ENCODE measurements at regions not wholly inside any gene's neighbourhood (a gene's known extent, or its start where the extent isn't known, plus 50 kb on each side); places are given as distances from the start of the nearest gene placed in this dataset.

DNA sequence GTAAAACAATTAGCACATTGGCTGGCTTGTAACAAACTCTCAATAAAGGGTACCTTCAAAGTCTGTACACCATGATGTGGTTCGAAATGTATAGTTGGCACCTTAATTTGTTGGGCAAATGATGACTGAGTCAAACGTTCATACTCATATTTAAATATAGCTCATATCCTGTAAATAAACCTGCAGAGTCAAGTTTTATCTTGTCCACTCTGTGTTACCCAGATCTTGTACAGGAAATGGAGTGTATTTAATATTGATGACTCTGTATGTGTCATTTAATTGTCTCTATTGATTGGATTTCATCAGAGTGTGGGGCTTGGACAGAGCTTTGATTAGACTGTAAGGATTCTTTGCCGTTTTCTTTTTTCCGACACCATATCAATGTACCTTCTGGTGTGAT lies 805.6 kb upstream of the ZEB2 start:
- no peak for DNase-seq (ENCODE audit: low read depth in 4 of 4, low spot score in 2 of 4)

DNA sequence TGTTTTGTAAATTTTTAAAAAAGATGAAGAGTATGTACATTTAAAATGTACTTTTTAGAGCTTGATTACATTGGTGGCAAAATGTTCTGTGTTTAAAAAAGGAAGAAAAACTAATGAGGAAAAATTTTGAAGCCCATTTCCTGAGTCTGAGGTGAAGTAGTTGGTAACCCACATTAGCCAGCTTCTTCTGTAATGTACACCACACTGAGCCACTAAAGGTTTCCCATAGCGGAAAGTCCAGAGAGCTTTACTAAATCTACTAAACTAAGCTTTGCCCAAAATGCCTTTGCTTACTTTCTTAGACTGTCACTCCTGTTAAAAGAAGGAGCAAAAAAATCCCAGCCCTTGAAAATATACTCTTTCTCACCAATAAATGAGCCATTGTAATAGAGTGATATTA lies 804.8 kb upstream of the ZEB2 start:
- DNase-seq (ENCODE audit: low read depth in 4 of 4, low spot score in 2 of 4) = no peak

DNA sequence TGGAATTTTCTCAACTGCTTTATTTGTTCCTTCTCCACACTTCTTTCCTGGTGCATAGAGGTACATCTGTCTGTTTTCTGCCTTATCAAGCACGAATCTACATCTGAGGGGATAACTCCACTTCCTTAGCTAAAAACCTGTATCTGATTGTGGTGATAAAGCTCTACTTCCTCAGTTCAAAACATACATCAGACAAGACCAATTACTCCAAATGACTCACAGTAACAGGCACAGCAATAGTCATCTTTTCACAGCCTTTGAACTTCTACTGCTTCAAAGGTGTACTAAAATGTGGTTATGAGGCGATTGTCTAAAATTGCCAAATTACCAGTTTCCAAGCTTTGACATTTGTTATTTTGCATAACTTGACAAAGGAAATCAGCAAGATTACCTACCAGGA lies 803.6 kb upstream of the ZEB2 start:
- no peak for DNase-seq (ENCODE audit: low read depth in 4 of 4, low spot score in 2 of 4)

DNA sequence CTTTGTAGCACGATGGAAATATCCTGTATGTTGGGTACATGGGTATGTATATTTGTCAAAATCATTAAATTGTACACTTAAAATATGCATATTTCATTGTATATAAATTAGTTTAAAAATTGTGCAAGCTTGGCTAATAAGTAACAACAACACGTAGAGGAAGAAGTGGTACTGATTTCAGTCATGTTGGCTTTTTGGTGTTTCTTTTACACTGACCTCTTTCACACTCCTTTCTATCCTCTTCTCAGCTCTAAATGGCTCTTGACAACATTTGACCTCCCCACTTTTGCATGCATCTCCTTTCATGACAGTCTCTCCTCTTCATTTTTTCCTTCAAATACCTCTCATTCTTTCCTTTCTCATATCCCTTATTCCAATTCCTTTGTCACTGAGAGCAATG lies 801.4 kb upstream of the ZEB2 start:
- DNase-seq (ENCODE audit: low read depth in 4 of 4, low spot score in 2 of 4) = no peak

DNA sequence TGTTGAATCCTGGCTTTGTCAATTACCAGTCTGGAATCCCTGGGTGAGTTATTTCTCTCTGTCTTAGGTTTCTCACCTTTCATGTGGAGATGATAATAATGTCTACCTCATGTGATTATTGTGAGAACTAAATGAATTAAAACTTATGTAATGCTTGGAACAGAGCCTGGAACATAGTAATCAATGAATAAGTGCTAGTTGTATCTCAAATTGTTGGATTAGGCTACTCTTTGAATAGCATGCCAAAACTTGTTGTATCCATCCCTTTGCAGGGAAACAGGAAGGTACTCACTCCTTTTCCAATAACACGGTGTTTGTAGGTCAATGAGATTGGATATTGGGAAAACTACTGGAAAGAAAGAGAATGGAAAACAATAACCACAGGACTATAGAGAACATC lies 796.6 kb upstream of the ZEB2 start:
- DNase-seq (ENCODE audit: low read depth in 4 of 4, low spot score in 2 of 4) = no peak

DNA sequence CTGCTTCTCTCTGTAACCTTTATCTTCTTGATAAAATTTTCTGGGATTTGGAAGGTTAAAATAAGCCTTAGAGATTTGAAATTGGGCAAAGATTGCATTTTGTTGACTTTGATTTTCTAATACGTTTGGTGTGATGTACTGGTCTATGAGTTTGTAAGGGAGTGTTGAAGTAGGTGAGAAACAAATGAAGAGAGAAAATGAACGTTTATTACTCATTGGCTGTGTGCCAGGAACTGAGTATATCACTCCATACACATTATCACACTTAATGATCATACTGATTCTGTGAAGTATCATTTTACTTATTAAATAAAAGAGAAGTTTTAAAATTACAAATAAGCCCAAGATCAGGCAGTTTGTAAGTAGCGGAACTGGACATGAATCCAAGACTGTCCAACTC lies 795.1 kb upstream of the ZEB2 start:
- no peak for DNase-seq (ENCODE audit: low read depth in 4 of 4, low spot score in 2 of 4)

DNA sequence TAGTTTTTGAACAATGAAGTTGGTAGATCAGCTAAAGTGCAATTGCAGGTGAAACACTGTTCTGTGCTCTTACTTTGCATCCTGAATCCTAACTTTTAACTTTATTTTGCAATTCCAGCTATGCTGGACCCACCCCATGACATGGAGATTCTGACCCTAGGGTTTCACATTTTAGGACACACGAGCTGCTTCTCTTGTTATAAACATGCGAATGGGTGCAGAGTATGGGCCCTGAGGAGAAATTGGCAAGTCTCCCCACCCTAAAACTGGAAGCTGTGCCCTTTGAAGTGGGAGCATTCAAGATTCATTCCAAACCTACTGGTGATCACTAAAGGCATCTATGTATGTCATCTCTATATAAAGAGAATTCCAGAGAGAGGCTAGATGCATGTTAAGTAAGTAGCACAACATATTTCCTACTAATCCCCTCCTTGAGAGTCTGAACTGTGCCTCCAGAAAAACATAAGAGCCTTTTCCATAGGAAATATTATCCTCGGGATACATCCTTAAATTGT lies 794.3 kb upstream of the ZEB2 start:
- DNase-seq (ENCODE audit: low read depth in 4 of 4, low spot score in 2 of 4) = no peak

DNA sequence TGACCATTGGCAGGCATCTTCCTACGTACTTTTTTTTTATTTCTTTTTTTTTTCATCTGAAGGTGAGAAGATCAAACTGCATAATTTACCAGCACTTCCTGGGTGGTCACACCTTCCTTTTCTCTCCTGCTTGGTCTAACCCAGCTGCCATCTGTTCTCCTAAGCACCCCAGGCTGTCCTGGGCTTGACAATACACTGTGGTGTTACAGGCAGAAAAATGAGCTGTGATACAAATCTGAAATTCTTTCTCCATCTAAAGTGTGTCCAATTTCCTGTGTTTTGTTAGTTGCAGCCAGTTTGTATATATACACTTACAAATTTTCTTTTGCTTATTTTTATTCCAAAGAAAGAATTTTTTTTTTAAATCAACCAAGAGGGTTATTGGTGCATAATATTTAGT lies 786.0 kb upstream of the ZEB2 start:
- no peak for DNase-seq (ENCODE audit: low read depth in 4 of 4, low spot score in 2 of 4)

DNA sequence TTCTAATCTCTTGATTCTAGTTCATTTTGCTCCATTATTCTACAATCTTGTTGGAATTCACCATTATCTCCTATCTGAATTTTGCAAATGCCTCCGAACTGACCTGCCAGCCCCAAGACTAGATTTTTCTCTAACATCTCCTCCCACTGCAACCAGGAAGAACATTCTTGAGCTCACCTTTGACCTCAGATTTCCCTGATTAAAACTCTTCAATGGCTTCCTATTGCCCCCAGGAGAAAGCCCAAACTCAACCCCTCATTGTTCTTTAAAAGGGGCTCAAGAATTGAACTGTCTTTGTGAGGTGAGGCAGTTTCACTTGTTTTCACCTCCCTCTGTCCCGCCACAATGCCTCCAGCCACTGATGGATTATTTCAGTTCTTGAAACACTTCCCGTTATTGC lies 784.6 kb upstream of the ZEB2 start:
- DNase-seq (ENCODE audit: low read depth in 4 of 4, low spot score in 2 of 4) = no peak

DNA sequence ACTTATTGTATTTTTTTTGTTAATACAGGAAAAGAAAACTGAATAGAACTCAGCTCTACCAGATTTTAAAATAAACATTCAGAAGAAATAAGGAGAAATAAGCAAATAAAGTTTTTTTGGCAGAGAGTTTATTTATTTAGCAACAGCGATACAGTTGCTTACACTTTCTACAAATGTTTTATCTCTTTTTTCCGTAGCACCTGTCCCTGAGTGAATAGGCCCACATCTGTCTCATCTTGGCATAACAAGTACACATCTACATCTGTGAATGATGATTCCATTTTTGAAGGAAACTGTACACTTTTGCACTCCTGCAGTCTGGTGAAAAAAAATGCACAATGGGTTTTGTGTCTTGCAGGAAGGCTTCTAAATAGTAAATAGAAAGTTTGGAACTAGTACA lies 783.6 kb upstream of the ZEB2 start:
- DNase-seq (ENCODE audit: low read depth in 4 of 4, low spot score in 2 of 4) = no peak

DNA sequence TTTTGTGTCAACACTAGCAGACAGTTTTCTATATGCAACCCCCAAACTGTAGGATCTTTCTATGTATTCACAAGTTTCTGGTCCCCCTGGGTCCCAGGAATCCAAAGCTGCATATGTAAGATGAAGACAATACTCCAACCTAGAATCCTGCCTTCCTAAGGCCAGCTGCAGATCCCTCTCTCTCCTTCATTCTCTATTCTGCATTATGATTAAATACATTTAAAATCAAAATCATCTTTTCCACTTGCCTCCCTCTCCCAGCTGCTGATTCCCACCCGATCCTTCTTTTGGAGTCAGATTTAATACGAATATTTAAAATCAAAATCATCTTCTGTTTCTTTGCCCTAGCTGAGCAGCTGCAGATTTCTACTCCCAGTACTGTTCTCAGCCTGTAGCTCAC lies 783.0 kb upstream of the ZEB2 start:
- DNase-seq (ENCODE audit: low read depth in 4 of 4, low spot score in 2 of 4) = no peak

DNA sequence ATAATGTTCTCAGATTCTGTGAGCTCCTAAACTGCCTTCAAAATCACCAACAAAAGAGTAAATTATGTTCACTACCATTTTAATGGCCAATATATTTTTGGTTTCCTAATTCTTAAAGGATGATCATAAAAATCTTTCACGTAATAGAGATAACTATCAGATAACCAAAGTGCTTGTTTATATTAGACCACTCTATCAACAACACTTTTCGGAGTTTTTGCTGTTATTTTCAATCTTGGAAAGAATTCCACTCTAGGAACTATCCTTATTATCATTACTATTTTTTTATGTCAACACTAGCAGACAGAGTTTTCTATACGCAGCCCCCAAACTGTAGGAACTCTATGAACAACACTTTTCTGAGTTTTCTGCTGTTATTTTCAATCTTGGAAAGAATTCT lies 782.5 kb upstream of the ZEB2 start:
- DNase-seq (ENCODE audit: low read depth in 4 of 4, low spot score in 2 of 4) = no peak

DNA sequence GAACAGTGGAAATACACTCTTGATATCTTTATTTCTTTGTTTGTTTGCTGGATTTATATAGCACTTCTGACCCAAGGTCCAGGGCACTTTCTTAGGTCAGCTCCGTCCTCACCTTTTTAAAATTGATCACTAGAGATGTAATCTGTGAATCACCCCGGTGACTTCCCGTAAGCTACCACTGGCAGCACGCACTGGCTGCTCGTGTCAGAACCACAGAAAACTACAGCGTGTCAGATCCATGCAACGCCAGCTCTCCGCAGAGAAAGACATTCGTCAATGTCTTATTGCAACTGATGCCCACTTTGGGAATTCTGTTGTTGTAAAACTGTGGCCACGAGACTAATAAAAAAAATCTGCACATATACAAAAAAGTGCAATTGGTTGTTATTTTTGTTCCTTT lies 779.4 kb upstream of the ZEB2 start:
- no peak for DNase-seq (ENCODE audit: low read depth in 4 of 4, low spot score in 2 of 4)

DNA sequence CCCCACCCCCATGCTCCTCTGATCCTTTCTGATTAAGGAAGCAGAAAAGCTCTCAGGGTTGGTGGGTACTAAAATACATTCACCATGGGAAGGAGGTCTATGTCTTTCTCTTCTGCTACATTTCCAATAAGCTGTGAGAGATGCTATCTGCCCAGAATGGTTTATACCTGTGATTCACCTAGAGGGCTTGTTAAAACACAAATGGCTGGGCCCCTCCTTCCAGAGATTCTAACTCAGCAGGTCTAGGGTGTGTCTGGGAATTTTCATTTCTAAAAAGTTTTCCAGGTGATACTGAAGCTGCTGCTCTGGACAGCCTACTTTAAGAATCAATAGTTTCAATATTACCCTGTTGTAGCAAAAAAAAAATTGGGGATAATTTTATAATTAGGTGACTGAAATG lies 772.2 kb upstream of the ZEB2 start:
- no peak for DNase-seq (ENCODE audit: low read depth in 4 of 4, low spot score in 2 of 4)

DNA sequence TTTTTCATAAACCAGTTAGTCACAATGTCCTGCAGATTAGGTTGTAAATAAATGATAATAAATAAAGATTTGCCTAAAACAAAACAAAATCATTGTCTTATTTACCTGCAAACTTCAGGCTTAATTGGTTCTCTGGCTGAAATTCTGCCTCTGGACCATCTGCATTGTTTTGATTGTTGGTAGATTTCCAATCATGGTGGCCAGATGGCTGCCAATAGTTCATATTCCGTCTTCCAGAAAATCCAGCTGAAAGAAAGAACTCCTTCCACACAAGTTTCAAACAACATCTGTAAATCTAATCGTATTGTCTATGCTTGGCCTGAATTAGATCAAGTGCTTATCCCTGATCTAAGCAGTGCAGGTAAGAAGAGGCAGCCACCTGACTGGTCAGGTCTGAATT lies 771.1 kb upstream of the ZEB2 start:
- DNase-seq (ENCODE audit: low read depth in 4 of 4, low spot score in 2 of 4) = no peak

DNA sequence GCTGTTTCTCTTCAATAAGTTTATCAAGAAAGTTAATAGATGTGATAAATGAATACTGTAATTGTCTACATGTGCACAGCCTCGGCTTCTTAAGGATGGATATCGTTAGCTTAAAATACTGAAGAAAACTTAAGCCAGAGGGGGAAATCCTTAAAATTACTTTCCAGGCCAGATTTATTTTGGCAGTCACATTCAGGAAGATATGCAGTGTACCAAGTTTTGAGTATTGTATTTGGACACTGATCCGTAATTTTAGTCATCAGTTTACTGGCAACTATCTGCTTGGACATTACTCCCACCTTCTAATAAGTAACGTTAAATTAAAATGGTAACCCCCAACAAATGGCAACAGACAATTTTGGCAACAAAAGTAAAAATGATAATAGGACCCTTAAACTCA lies 770.0 kb upstream of the ZEB2 start:
- DNase-seq (ENCODE audit: low read depth in 4 of 4, low spot score in 2 of 4) = no peak

DNA sequence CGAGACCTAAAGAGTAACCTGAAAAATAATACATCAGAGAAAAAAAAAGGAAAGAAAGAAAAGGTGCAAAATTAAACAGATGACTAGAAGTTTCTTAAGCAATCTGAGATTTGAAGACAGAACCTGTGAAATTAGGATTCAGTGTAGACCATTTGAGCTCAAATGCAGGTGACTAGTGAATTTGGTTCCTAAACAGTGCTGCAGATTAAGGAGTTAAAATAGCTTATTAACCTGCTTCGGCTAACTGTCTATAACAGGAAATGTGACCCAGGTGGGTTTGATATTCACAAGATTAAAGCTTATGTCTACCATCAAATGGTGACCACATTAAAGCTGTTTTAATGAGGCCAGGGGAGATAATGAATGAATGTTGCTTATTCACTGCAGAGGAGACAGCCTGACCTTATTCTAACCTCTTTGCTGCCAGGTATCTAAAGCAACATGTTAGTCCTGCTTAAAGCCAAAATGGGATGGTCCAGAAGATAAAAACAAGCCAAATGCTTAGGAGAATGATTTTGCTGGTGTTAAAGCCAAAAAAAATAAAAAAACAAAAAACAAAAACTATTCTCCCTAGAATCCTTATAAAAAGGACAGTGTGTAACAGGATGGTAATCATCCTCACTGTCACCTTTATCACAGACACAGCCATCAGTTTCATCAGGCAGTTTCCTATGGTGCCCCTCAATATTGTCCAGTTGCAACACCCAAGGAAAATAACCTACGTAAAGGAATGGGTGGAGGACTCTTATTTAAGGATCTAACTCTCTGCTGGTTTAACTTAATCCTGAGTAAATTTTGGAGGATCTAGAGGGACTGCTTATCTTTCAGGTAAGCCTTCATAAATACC lies 769.0 kb upstream of the ZEB2 start:
- no peak for DNase-seq (ENCODE audit: low read depth in 4 of 4, low spot score in 2 of 4)

DNA sequence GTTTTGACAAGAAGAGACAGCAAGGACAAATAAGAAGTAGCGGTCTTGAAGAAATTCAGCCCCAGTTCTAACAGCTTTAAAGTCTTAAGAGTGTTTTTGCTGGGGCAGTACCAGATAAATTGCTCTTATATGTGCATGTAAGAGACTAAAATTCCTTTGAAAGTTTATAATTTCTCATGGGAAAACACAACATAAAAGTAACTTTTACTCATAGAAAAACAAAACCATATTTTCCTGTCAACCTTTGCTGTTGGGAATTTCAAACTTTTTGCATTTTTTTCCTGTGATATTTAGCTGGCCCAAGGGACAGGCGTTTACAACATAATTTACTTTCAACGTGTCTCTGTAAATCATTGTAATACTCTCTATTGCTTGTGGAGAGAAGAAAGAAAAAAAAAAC lies 767.8 kb upstream of the ZEB2 start:
- peak; percentile 55 to 70 (median 65) for DNase-seq (ENCODE audit: low read depth in 4 of 4, low spot score in 2 of 4)

DNA sequence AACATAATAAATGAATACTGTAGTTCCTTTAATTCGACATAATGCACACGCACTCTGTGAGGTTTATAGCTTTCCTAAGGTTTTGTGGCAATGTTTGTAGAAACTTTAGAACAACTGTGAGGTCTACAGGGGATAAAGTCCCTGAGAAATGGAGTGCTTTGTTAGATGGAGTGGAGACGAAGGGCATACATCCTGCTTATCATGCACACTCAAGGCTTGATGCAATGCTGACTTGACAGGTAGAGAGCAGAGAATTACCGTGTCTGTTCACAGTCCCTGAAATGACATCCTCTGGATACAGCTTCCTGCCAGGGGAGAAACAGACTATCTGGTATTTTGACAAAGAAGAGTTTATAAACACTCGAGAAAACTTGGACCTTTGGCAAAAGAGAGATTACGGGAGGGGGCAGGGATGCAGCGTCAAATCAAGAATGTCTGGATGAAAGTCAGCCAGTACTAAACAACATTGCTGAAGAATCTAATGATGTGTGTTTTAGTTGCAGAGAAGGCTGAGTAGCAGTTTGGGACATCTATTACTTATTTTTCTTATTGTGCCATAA lies 766.9 kb upstream of the ZEB2 start:
- DNase-seq (ENCODE audit: low read depth in 4 of 4, low spot score in 2 of 4) = no peak

DNA sequence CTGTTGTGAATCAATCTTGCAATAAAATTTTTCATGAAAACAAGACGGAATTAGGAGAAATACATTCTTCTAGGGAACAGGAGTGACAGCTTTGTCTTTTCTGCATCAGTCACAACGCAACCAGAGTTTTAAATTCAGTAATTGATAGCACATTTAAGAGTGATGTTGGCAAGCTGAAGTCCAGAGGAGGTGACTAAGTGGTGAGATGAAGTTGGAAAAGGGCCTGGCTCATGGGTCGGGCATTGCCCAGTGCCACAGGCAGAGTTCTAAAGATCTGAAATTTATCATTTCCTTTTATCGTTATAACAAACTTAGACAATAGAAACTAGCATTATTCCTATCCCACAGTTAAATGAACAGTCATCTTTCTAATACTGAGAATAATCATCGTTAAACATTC lies 764.6 kb upstream of the ZEB2 start:
- no peak for DNase-seq (ENCODE audit: low read depth in 4 of 4, low spot score in 2 of 4)

DNA sequence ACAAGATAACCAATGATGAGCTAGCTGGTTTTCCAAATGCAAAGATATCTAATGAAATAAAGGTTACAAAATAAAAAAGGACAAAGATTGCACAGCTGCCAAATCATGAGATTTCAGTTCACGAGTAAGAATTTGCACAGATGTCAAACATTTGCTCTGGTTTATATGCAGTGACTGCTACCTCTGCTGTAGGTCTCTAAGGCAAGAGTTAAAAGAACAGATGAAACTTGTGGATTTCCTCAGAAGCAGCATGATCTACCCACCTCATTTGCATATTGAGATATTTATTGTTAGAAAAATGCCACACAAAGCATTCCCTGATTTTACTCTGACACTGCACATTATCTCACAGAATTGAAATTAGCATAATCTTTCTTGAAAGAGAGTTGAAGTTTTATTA lies 763.2 kb upstream of the ZEB2 start:
- no peak for DNase-seq (ENCODE audit: low read depth in 4 of 4, low spot score in 2 of 4)

DNA sequence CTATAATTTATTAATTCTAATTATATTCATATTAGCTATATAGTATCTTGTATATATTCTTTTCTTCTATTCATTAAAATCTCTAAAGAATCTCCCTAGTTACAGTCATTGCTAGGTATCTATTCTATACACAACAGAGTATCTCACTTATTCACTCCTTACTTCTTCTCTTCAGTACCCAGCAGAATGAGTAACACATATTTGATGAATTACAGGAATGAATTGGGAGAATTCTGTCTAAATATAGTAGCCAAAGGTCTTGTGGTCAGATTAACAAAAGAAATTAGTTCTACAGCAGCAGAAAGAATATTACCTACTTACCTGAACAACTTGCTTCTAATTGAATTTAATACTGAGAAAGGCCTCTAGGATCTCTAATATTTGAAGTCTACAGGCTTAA lies 758.0 kb upstream of the ZEB2 start:
- no peak for DNase-seq (ENCODE audit: low read depth in 4 of 4, low spot score in 2 of 4)

DNA sequence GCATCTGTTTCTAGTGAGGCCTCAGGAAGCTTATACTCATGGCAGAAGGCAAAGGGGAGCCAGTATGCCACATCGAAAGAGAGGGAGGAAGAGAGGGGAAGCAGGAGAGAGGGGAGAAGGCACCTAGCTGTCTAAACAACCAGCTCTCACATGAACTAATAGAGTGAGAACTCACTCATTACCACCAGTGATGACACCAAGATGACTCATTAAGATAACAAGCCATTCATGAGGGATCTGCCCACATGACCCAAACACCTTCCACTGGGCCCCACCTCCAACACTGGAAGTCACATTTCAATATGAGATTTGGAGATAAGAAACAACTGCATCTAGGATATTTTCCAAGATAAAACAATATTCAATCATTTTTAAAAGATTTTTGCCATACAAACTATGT lies 753.9 kb upstream of the ZEB2 start:
- DNase-seq (ENCODE audit: low read depth in 4 of 4, low spot score in 2 of 4) = no peak

Measured in left renal cortex interstitium (tissue), 4 donors.